MM.1S (cell line): ENCODE measurements at regions not wholly inside any gene's neighbourhood (a gene's known extent, or its start where the extent isn't known, plus 50 kb on each side); places are given as distances from the start of the nearest gene placed in this dataset.

ENCODE experiments used
- CTCF ChIP-seq: fragments of 300-600 bp; sonication (generic); IDR thresholded peaks from 2 replicates; pipeline ENCODE4 v1.5.1; 2016; ENCODE audit warnings: antibody characterized with exemption, low read length, mixed read lengths
- EZH2 ChIP-seq: fragments of 300-600 bp; sonication (generic); optimal IDR thresholded peaks from 2 replicates; pipeline ENCODE3; 2017; ENCODE audit warnings: low read depth, mild to moderate bottlenecking, antibody characterized with exemption, low read length, mixed read lengths
- EZH2phosphoT487 ChIP-seq: fragments of 300-600 bp; sonication (generic); IDR thresholded peaks from 2 replicates; pipeline ENCODE4 v1.6.1; 2018; ENCODE audit warnings: antibody characterized with exemption, low read length

GRCh38 chr12:114257687-114258086, 148.3 kb downstream of the TBX5 start:
- TF ChIP-seq EZH2phosphoT487 (no peak), CTCF (no peak), EZH2 (no peak)
